Gastrocnemius medialis (tissue), 4 donors: ENCODE measurements at regions not wholly inside any gene's neighbourhood (a gene's known extent, or its start where the extent isn't known, plus 50 kb on each side); places are given as distances from the start of the nearest gene placed in this dataset.

Experiments used
- ATAC-seq, 2 donors: fragments of 150-250 bp; one replicate each; pipeline ENCODE4 v1.9.1; 2016
- DNase-seq, 2 donors: peaks; one replicate each; pipeline ENCODE4 v3.0.0-alpha.2; 2019
- H3K27ac ChIP-seq, 4 donors: fragments of 200-600 bp; sonication (generic); 1 replicate in 1 of 4; 2 replicates in 3 of 4; pipeline ENCODE4 v1.5.1; 2016 to 2018; ENCODE audit warnings: mild to moderate bottlenecking in 2 of 4, moderate library complexity in 1 of 4
- H3K27me3 ChIP-seq, 3 donors: fragments of 200-600 bp; sonication (generic) in 2 of 3; 1 replicate in 1 of 3; 2 replicates in 2 of 3; pipeline versions ENCODE4 v1.5.1 to v1.6.0; 2016 to 2019; ENCODE audit warnings: mild to moderate bottlenecking in 1 of 3, moderate library complexity in 1 of 3
- H3K36me3 ChIP-seq, 2 donors: fragments of 200-600 bp; sonication (generic) in 1 of 2; one replicate each; pipeline ENCODE4 v1.5.1; 2017 to 2018
- H3K4me1 ChIP-seq, 2 donors: fragments of 200-600 bp; sonication (generic) in 1 of 2; one replicate each; pipeline ENCODE4 v1.5.1; 2016 to 2017; ENCODE audit warnings: mild to moderate bottlenecking in 2 of 2
- H3K4me3 ChIP-seq, 4 donors: fragments of 200-600 bp; sonication (generic) in 3 of 4; 1 replicate in 1 of 4; 2 replicates in 3 of 4; pipeline ENCODE4 v1.5.1; 2016 to 2019; ENCODE audit warnings: mild to moderate bottlenecking in 2 of 4
- H3K9me3 ChIP-seq, 3 donors: fragments of 200-600 bp; sonication (generic) in 2 of 3; 1 replicate in 1 of 3; 2 replicates in 2 of 3; pipeline ENCODE4 v1.5.1; 2016 to 2019
- POLR2A ChIP-seq, 2 donors: fragments of 450-650 bp; IDR thresholded peaks; one replicate each; pipeline ENCODE4 v1.6.1; 2017; ENCODE audit warnings: antibody characterized with exemption in 2 of 2, mild to moderate bottlenecking in 2 of 2, moderate library complexity in 2 of 2
- in situ Hi-C, 4 donors: fragments of 200-750 bp; cut with MboI; loops; one replicate each; pipeline versions ENCODE4 v1.15.0 to v1.8.0; 2017; ENCODE audit warnings: low sequenced_read_pairs in 4 of 4
- intact Hi-C: fragments of 100-400 bp; cut with DNase I; formaldehyde crosslinking; loops from one replicate; pipeline ENCODE4 v1.15.1; 2023; ENCODE audit warnings: low total_unique reads
- TF ChIP-seq, protein P1 (sequence below), 5 experiments: fragments of 450-650 bp in 3 of 5; fragments of 200-600 bp in 2 of 5; sonication (generic) in 2 of 5; IDR thresholded peaks in 4 of 5; conservative IDR thresholded peaks in 1 of 5; 1 replicate in 4 of 5; 2 replicates in 1 of 5; pipeline ENCODE4 v1.5.1; 2016 to 2019; ENCODE audit warnings: antibody characterized with exemption in 5 of 5, mild to moderate bottlenecking in 3 of 5, moderate library complexity in 3 of 5

GRCh38 chr12:77334806-77335205 is 269.4 kb upstream of the E2F7 start:
- H3K4me3 ChIP-seq = no peak overlapping the region
- H3K4me1 ChIP-seq = no peaks in the 10 kb centered on the region
- H3K9me3 ChIP-seq = no peaks in the 10 kb centered on the region
- H3K36me3 ChIP-seq = no peaks in the 10 kb centered on the region
- no peak overlapping the region for H3K27ac ChIP-seq
- ATAC-seq (no peak), DNase-seq (no peak)
- TF ChIP-seq POLR2A (IDR thresholded peaks at IDR 0.05) = no peak
- TF ChIP-seq, protein P1, sequence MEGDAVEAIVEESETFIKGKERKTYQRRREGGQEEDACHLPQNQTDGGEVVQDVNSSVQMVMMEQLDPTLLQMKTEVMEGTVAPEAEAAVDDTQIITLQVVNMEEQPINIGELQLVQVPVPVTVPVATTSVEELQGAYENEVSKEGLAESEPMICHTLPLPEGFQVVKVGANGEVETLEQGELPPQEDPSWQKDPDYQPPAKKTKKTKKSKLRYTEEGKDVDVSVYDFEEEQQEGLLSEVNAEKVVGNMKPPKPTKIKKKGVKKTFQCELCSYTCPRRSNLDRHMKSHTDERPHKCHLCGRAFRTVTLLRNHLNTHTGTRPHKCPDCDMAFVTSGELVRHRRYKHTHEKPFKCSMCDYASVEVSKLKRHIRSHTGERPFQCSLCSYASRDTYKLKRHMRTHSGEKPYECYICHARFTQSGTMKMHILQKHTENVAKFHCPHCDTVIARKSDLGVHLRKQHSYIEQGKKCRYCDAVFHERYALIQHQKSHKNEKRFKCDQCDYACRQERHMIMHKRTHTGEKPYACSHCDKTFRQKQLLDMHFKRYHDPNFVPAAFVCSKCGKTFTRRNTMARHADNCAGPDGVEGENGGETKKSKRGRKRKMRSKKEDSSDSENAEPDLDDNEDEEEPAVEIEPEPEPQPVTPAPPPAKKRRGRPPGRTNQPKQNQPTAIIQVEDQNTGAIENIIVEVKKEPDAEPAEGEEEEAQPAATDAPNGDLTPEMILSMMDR (IDR thresholded peaks at IDR 0.05 in 4 of 5, conservative IDR thresholded peaks at IDR 0.05 in 1 of 5) = no peak
- intact Hi-C loops (no loop called here), in situ Hi-C loops (no loop called here)
- H3K27me3 ChIP-seq = no peaks in the 10 kb centered on the region

- H3K36me3 ChIP-seq = no peaks in the 10 kb centered on the region
- peaks cover 0 to 6% of the 10 kb centered on the region in 2 donors for H3K4me1 ChIP-seq
- in situ Hi-C loops = no loop called here
- intact Hi-C loops = no loop called here
- DNase-seq = no peak
- no peak overlapping the region for H3K4me3 ChIP-seq
- H3K27me3 ChIP-seq = peaks cover 19 to 20% (median 20%) of the 10 kb centered on the region in 3 donors
- ATAC-seq = no peak
- no peak for TF ChIP-seq POLR2A (IDR thresholded peaks at IDR 0.05)
- TF ChIP-seq, protein P1 (IDR thresholded peaks at IDR 0.05 in 4 of 5, conservative IDR thresholded peaks at IDR 0.05 in 1 of 5) = no peak
- H3K27ac ChIP-seq = no peak overlapping the region
- H3K9me3 ChIP-seq = no peaks in the 10 kb centered on the region
These were observed 263.0 kb upstream of the E2F7 start for GRCh38 chr12:77328326-77328725.

DNA sequence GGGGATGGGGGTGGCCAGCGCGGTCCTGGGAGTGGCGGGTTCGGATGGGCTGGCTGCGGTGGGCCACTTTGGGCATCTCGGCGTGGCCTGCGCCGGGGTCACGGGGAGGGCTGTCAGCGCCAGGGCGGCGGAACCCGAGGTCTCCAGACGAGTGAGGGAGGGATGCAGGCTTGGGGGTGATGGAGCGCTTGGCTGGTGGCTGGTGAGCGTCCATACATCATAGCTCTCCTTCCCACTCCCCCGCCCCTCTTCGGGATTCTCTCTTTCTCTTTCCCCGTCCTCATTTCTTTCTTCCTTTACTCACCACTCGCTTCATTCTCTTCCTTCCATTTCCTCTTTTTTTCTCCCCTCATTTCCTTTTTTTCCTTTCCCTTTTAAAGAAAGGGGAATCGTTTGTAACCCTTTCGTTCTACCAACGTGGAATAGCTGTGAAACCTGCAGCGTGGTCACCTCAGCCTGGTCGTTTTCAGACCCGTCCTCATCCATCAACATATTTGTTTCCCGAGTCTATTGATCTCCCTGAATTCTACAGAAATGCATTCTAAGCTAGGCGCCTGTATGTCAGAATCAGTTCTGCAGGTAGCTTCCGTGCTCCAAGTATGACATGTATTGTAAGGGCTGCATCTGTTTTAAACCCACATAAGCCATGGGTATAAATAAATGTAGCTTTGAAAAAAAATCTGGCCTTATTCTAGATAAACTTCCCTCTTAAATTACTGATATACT is 260.3 kb upstream of the E2F7 start:
- H3K27me3 ChIP-seq = peaks cover 19 to 26% (median 20%) of the 10 kb centered on the region in 3 donors
- intact Hi-C loops = no loop called here
- no peaks in the 10 kb centered on the region for H3K9me3 ChIP-seq
- peaks cover 0 to 6% of the 10 kb centered on the region in 2 donors for H3K4me1 ChIP-seq
- no peaks in the 10 kb centered on the region for H3K36me3 ChIP-seq
- H3K27ac ChIP-seq = no peak overlapping the region
- H3K4me3 ChIP-seq = peak overlapping the region; percentile 48 to 61 (median 54)
- ATAC-seq (no peak), DNase-seq (no peak)
- TF ChIP-seq, protein P1 (IDR thresholded peaks at IDR 0.05 in 4 of 5, conservative IDR thresholded peaks at IDR 0.05 in 1 of 5) = no peak
- TF ChIP-seq POLR2A (IDR thresholded peaks at IDR 0.05) = no peak
- in situ Hi-C loops = no loop called here

- TF ChIP-seq POLR2A (IDR thresholded peaks at IDR 0.05) = no peak
- TF ChIP-seq, protein P1 (IDR thresholded peaks at IDR 0.05 in 4 of 5, conservative IDR thresholded peaks at IDR 0.05 in 1 of 5) = peak in 2 of 5 experiments; percentile 22 to 42
- DNase-seq = no peak
- ATAC-seq = peak; percentile 60 to 66
- Histone ChIP-seq H3K4me1 (peaks cover 0 to 6% of the 10 kb centered on the region in 2 donors), H3K27ac (no peak overlapping the region), H3K9me3 (no peaks in the 10 kb centered on the region), H3K36me3 (no peaks in the 10 kb centered on the region), H3K4me3 (peak overlapping the region; percentile 48 to 61 (median 54)), H3K27me3 (peaks cover 19 to 26% (median 20%) of the 10 kb centered on the region in 3 donors)
- intact Hi-C loops (no loop called here), in situ Hi-C loops (no loop called here)
These were observed 259.5 kb upstream of the E2F7 start for GRCh38 chr12:77324763-77325468.
